Frontal cortex (tissue), 3 donors: ENCODE measurements at regions not wholly inside any gene's neighbourhood (a gene's known extent, or its start where the extent isn't known, plus 50 kb on each side); places are given as distances from the start of the nearest gene placed in this dataset.

Source experiments
- DNase-seq, 2 donors: peaks; one replicate each; pipeline ENCODE4 v3.0.0; 2012; ENCODE audit warnings: low spot score in 2 of 2
- FAIRE-seq: peaks from 2 replicates; lab custom pipeline; 2012; peaks lifted over from hg19 to GRCh38; lab: Jason Lieb, UNC
- donor health status: control.
- donor health status: control.
- donor health status: control.

GRCh38 chr13:67740871-67741535, 510.9 kb upstream of the PCDH9 start:
- FAIRE-seq = no peak
- no peak for DNase-seq

GRCh38 chr13:67736646-67737420, 506.7 kb upstream of the PCDH9 start:
- FAIRE-seq = no peak
- DNase-seq = peak in 1 of 2 donors; percentile 1

GRCh38 chr13:67735651-67736050, 505.5 kb upstream of the PCDH9 start:
- no peak for FAIRE-seq
- DNase-seq = no peak

GRCh38 chr13:67726979-67727378, 496.8 kb upstream of the PCDH9 start:
- DNase-seq = no peak
- FAIRE-seq = no peak

GRCh38 chr13:67725999-67726398, 495.9 kb upstream of the PCDH9 start:
- DNase-seq (no peak), FAIRE-seq (no peak)

- FAIRE-seq (no peak), DNase-seq (no peak)
These were observed 483.4 kb upstream of the PCDH9 start for GRCh38 chr13:67713571-67713970.

GRCh38 chr13:67696775-67697174, 466.6 kb upstream of the PCDH9 start:
- DNase-seq (no peak), FAIRE-seq (no peak)

GRCh38 chr13:67664502-67664901, 434.4 kb upstream of the PCDH9 start:
- DNase-seq (no peak), FAIRE-seq (no peak)

- FAIRE-seq = no peak
- no peak for DNase-seq
These were observed 432.9 kb upstream of the PCDH9 start for GRCh38 chr13:67662997-67663396.

GRCh38 chr13:67652887-67653286, 422.8 kb upstream of the PCDH9 start:
- FAIRE-seq = no peak
- DNase-seq = no peak

GRCh38 chr13:67651908-67652465, 421.9 kb upstream of the PCDH9 start:
- no peak for DNase-seq

GRCh38 chr13:67650471-67650870, 420.3 kb upstream of the PCDH9 start:
- DNase-seq (no peak), FAIRE-seq (no peak)

More at GRCh38 chr13:67651908-67652465, 421.9 kb upstream of the PCDH9 start:
- FAIRE-seq = no peak

- FAIRE-seq (no peak), DNase-seq (no peak)
These were observed 415.8 kb upstream of the PCDH9 start for GRCh38 chr13:67645874-67646467.

- no peak for FAIRE-seq
- DNase-seq = no peak
These were observed 413.4 kb upstream of the PCDH9 start for GRCh38 chr13:67643516-67644055.

GRCh38 chr13:67642657-67643056, 412.5 kb upstream of the PCDH9 start:
- DNase-seq (no peak), FAIRE-seq (no peak)

GRCh38 chr13:67635754-67636153, 405.6 kb upstream of the PCDH9 start:
- FAIRE-seq (no peak), DNase-seq (no peak)

- DNase-seq (no peak), FAIRE-seq (no peak)
These were observed 402.5 kb upstream of the PCDH9 start for GRCh38 chr13:67632590-67632989.

GRCh38 chr13:67630640-67631039, 400.5 kb upstream of the PCDH9 start:
- FAIRE-seq (no peak), DNase-seq (no peak)

GRCh38 chr13:67623630-67624029, 393.5 kb upstream of the PCDH9 start:
- DNase-seq = no peak
- no peak for FAIRE-seq

- FAIRE-seq (no peak), DNase-seq (no peak)
These were observed 390.5 kb upstream of the PCDH9 start for GRCh38 chr13:67620665-67621064.

GRCh38 chr13:67619995-67620380, 389.9 kb upstream of the PCDH9 start:
- FAIRE-seq (no peak), DNase-seq (no peak)
